ENCODE measurements at regions not wholly inside any gene's neighbourhood (a gene's known extent, or its start where the extent isn't known, plus 50 kb on each side); places are given as distances from the start of the nearest gene placed in this dataset.

GRCh38 chr1:231104917-231105316 is 56.9 kb upstream of the TRIM67 start:
- Histone ChIP-seq H3K18ac (ENCODE audit: low read length) (no peak overlapping the region), H4K12ac (ENCODE audit: low read depth, low read length) (no peak overlapping the region), H3K9ac (ENCODE audit: low read length) (no peak overlapping the region), H3K14ac (ENCODE audit: low read length) (no peak overlapping the region), H3K23ac (ENCODE audit: low read length) (no peak overlapping the region), H3K36me3 (ENCODE audit: control insufficient read depth in 1 of 2, insufficient read depth in 2 of 2, low read length in 2 of 2) (no peaks in the 10 kb centered on the region), H3K4me2 (ENCODE audit: low read length) (no peak overlapping the region), H2AK5ac (ENCODE audit: low read length) (no peak overlapping the region), H2AFZ (ENCODE audit: insufficient read depth, low read length, poor library complexity) (no peak overlapping the region), H3K4me3 (ENCODE audit: low read depth, low read length) (no peak overlapping the region), H2BK120ac (ENCODE audit: insufficient read depth, low read length, poor library complexity) (no peak overlapping the region), H3K79me2 (ENCODE audit: control insufficient read depth, insufficient read depth, low read length, poor library complexity) (no peaks in the 10 kb centered on the region), H3K9me3 (ENCODE audit: insufficient read depth, low read depth, low read length) (peaks cover 2% of the 10 kb centered on the region), H3K4ac (ENCODE audit: low read depth, low read length) (no peak overlapping the region), H3K27me3 (ENCODE audit: insufficient read depth, low read length) (no peaks in the 10 kb centered on the region), H4K91ac (ENCODE audit: low read depth, low read length) (no peak overlapping the region), H4K8ac (ENCODE audit: low read depth, low read length) (no peak overlapping the region), H2BK12ac (ENCODE audit: low read length) (no peak overlapping the region), H3K4me1 (ENCODE audit: control insufficient read depth in 1 of 2, insufficient read depth in 2 of 2, low read length in 2 of 2) (no peaks in the 10 kb centered on the region), H2BK5ac (ENCODE audit: low read depth, low read length, poor library complexity) (no peak overlapping the region), H3K79me1 (ENCODE audit: low read length) (no peaks in the 10 kb centered on the region), H3K27ac (ENCODE audit: low read depth, low read length) (no peak overlapping the region)
- DNase-seq, result no peak
- WGBS (ENCODE audit: extremely low coverage, insufficient coverage, insufficient read length), result no CpG with 5 or more reads among the region's 2 CpGs

- WGBS (ENCODE audit: extremely low coverage, insufficient coverage, insufficient read length), result no CpG with 5 or more reads among the region's 1 CpG
- Histone ChIP-seq H3K4me2 (ENCODE audit: low read length) (no peak overlapping the region), H3K36me3 (ENCODE audit: control insufficient read depth in 1 of 2, insufficient read depth in 2 of 2, low read length in 2 of 2) (no peaks in the 10 kb centered on the region), H3K9me3 (ENCODE audit: insufficient read depth, low read depth, low read length) (no peaks in the 10 kb centered on the region), H4K91ac (ENCODE audit: low read depth, low read length) (no peak overlapping the region), H3K9ac (ENCODE audit: low read length) (no peak overlapping the region), H3K4me3 (ENCODE audit: low read depth, low read length) (no peak overlapping the region), H4K12ac (ENCODE audit: low read depth, low read length) (no peak overlapping the region), H3K27ac (ENCODE audit: low read depth, low read length) (no peak overlapping the region), H4K8ac (ENCODE audit: low read depth, low read length) (no peak overlapping the region), H2BK120ac (ENCODE audit: insufficient read depth, low read length, poor library complexity) (no peak overlapping the region), H3K4me1 (ENCODE audit: control insufficient read depth in 1 of 2, insufficient read depth in 2 of 2, low read length in 2 of 2) (no peaks in the 10 kb centered on the region), H2BK12ac (ENCODE audit: low read length) (no peak overlapping the region), H3K14ac (ENCODE audit: low read length) (no peak overlapping the region), H3K79me1 (ENCODE audit: low read length) (no peaks in the 10 kb centered on the region), H2BK5ac (ENCODE audit: low read depth, low read length, poor library complexity) (no peak overlapping the region), H2AK5ac (ENCODE audit: low read length) (no peak overlapping the region), H3K4ac (ENCODE audit: low read depth, low read length) (no peak overlapping the region), H2AFZ (ENCODE audit: insufficient read depth, low read length, poor library complexity) (no peak overlapping the region), H3K18ac (ENCODE audit: low read length) (no peak overlapping the region), H3K79me2 (ENCODE audit: control insufficient read depth, insufficient read depth, low read length, poor library complexity) (no peaks in the 10 kb centered on the region), H3K23ac (ENCODE audit: low read length) (no peak overlapping the region), H3K27me3 (ENCODE audit: insufficient read depth, low read length) (no peaks in the 10 kb centered on the region)
- DNase-seq, result no peak
These were observed 57.9 kb upstream of the TRIM67 start for GRCh38 chr1:231103961-231104360.

- no peak overlapping the region for H3K23ac ChIP-seq (ENCODE audit: low read length)
- no peak overlapping the region for H2BK5ac ChIP-seq (ENCODE audit: low read depth, low read length, poor library complexity)
- H4K12ac ChIP-seq (ENCODE audit: low read depth, low read length), result no peak overlapping the region
- no peak overlapping the region for H2AK5ac ChIP-seq (ENCODE audit: low read length)
- no peaks in the 10 kb centered on the region for H3K27me3 ChIP-seq (ENCODE audit: insufficient read depth, low read length)
- H3K4me3 ChIP-seq (ENCODE audit: low read depth, low read length), result no peak overlapping the region
- H4K91ac ChIP-seq (ENCODE audit: low read depth, low read length), result no peak overlapping the region
- H3K36me3 ChIP-seq (ENCODE audit: control insufficient read depth in 1 of 2, insufficient read depth in 2 of 2, low read length in 2 of 2), result no peaks in the 10 kb centered on the region
- H3K4me1 ChIP-seq (ENCODE audit: control insufficient read depth in 1 of 2, insufficient read depth in 2 of 2, low read length in 2 of 2), result no peaks in the 10 kb centered on the region
- H3K9me3 ChIP-seq (ENCODE audit: insufficient read depth, low read depth, low read length), result no peaks in the 10 kb centered on the region
- H3K9ac ChIP-seq (ENCODE audit: low read length), result no peak overlapping the region
- H2BK12ac ChIP-seq (ENCODE audit: low read length), result no peak overlapping the region
- no peaks in the 10 kb centered on the region for H3K79me1 ChIP-seq (ENCODE audit: low read length)
- no CpG with 5 or more reads among the region's 9 CpGs for WGBS (ENCODE audit: extremely low coverage, insufficient coverage, insufficient read length)
- H3K4ac ChIP-seq (ENCODE audit: low read depth, low read length), result no peak overlapping the region
- H2AFZ ChIP-seq (ENCODE audit: insufficient read depth, low read length, poor library complexity), result no peak overlapping the region
- no peak for DNase-seq
- H3K79me2 ChIP-seq (ENCODE audit: control insufficient read depth, insufficient read depth, low read length, poor library complexity), result no peaks in the 10 kb centered on the region
- H2BK120ac ChIP-seq (ENCODE audit: insufficient read depth, low read length, poor library complexity), result no peak overlapping the region
- H4K8ac ChIP-seq (ENCODE audit: low read depth, low read length), result no peak overlapping the region
- no peak overlapping the region for H3K18ac ChIP-seq (ENCODE audit: low read length)
- no peak overlapping the region for H3K4me2 ChIP-seq (ENCODE audit: low read length)
- no peak overlapping the region for H3K14ac ChIP-seq (ENCODE audit: low read length)
- no peak overlapping the region for H3K27ac ChIP-seq (ENCODE audit: low read depth, low read length)
These were observed 60.1 kb upstream of the FAM89A start for GRCh38 chr1:231099996-231100767.

DNA sequence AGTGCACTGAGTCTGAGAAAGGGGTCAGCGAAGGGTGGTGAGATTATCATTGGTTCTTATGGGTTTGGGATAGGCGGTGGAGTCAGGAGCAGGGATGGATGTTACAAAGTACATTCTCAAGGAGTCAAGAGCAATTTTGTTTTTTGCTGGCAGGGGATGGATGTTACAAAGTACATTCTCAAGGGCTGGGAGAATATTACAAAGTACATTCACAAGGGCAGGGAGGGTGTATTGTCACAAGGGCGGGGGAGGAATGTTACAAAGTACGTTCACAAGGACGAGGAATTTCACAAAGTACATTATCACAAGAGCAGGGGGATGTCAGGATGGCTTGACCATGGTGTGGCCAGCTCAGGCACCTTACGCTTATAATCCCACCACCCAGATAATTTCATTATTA is 59.3 kb upstream of the FAM89A start:
- no peak overlapping the region for H4K91ac ChIP-seq (ENCODE audit: low read depth, low read length)
- WGBS (ENCODE audit: extremely low coverage, insufficient coverage, insufficient read length), result no CpG with 5 or more reads among the region's 6 CpGs
- H3K4ac ChIP-seq (ENCODE audit: low read depth, low read length), result no peak overlapping the region
- H3K9ac ChIP-seq (ENCODE audit: low read length), result no peak overlapping the region
- H4K8ac ChIP-seq (ENCODE audit: low read depth, low read length), result no peak overlapping the region
- H3K18ac ChIP-seq (ENCODE audit: low read length), result no peak overlapping the region
- no peak overlapping the region for H3K4me3 ChIP-seq (ENCODE audit: low read depth, low read length)
- no peak overlapping the region for H2BK5ac ChIP-seq (ENCODE audit: low read depth, low read length, poor library complexity)
- no peak overlapping the region for H2AFZ ChIP-seq (ENCODE audit: insufficient read depth, low read length, poor library complexity)
- no peaks in the 10 kb centered on the region for H3K79me1 ChIP-seq (ENCODE audit: low read length)
- no peaks in the 10 kb centered on the region for H3K79me2 ChIP-seq (ENCODE audit: control insufficient read depth, insufficient read depth, low read length, poor library complexity)
- no peak overlapping the region for H4K12ac ChIP-seq (ENCODE audit: low read depth, low read length)
- no peaks in the 10 kb centered on the region for H3K9me3 ChIP-seq (ENCODE audit: insufficient read depth, low read depth, low read length)
- H3K23ac ChIP-seq (ENCODE audit: low read length), result no peak overlapping the region
- no peak overlapping the region for H3K14ac ChIP-seq (ENCODE audit: low read length)
- no peak overlapping the region for H3K4me2 ChIP-seq (ENCODE audit: low read length)
- no peaks in the 10 kb centered on the region for H3K36me3 ChIP-seq (ENCODE audit: control insufficient read depth in 1 of 2, insufficient read depth in 2 of 2, low read length in 2 of 2)
- H2AK5ac ChIP-seq (ENCODE audit: low read length), result no peak overlapping the region
- H2BK120ac ChIP-seq (ENCODE audit: insufficient read depth, low read length, poor library complexity), result no peak overlapping the region
- no peak overlapping the region for H3K27ac ChIP-seq (ENCODE audit: low read depth, low read length)
- no peaks in the 10 kb centered on the region for H3K27me3 ChIP-seq (ENCODE audit: insufficient read depth, low read length)
- no peak for DNase-seq
- no peaks in the 10 kb centered on the region for H3K4me1 ChIP-seq (ENCODE audit: control insufficient read depth in 1 of 2, insufficient read depth in 2 of 2, low read length in 2 of 2)
- H2BK12ac ChIP-seq (ENCODE audit: low read length), result no peak overlapping the region

Data from trophoblast cell (in vitro differentiated cells and primary cell).